ENCODE measurements at regions not wholly inside any gene's neighbourhood (a gene's known extent, or its start where the extent isn't known, plus 50 kb on each side); places are given as distances from the start of the nearest gene placed in this dataset.

DNA sequence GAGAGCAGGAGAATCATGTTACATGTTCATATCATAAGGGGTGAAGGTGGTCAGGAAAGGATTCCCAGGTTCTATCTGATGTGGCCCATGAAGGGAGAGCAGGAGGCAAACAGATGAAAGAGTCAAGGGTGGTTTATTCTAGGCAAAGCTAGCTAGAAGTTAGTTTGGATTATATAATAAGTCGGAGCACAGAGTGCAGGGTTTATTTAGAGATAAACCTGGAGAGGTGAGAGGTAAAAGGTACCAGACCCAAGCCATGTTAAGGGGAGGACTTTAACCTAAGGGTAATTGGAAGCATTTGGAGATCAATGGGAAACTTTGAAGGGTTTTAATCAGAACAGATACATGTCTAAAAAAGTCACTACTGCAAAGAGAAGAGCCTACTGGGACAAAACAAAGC is 69.2 kb upstream of the LRATD1 start:
- no peak overlapping the region for H3K27ac Mint-ChIP-seq
- H3K36me3 Mint-ChIP-seq (ENCODE audit: low read depth), result no peaks in the 10 kb centered on the region
- DNase-seq, result no peak
- H3K4me3 Mint-ChIP-seq, result no peak overlapping the region
- ATAC-seq, result no peak
- no peaks in the 10 kb centered on the region for H3K9me3 Mint-ChIP-seq (ENCODE audit: insufficient read depth)
- H3K27me3 Mint-ChIP-seq (ENCODE audit: low read depth), result no peaks in the 10 kb centered on the region
- CTCF ChIA-PET, result interaction anchor here (1.1 kb wide), 1 partner anchor 14 kb away, joined by 3 read pairs; no protein-coding TSS in a partner anchor
- POLR2A ChIA-PET, result no interaction called here
- no peaks in the 10 kb centered on the region for H3K4me1 Mint-ChIP-seq (ENCODE audit: low read depth)

DNA sequence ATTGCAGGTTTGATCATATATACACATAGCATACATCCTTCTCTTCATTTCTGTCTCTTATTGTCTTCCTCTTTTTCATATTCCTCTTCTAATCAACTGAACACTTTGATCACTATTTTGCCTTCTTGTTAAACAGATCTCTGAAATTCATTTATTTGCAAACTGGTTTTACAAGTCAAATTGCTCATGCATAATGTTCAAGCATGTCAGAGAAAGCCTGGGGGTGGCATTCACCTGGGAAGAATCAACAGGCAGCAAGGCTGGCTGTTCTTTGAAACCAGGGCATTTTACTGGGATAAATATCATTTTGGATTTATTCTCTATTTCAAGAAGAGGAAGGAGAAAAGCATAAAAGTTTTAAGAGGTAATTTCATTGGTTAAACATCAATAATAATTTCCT is 66.9 kb upstream of the LRATD1 start:
- no peak for ATAC-seq
- CTCF ChIA-PET, result no interaction called here
- H3K36me3 Mint-ChIP-seq (ENCODE audit: low read depth), result no peaks in the 10 kb centered on the region

DNA sequence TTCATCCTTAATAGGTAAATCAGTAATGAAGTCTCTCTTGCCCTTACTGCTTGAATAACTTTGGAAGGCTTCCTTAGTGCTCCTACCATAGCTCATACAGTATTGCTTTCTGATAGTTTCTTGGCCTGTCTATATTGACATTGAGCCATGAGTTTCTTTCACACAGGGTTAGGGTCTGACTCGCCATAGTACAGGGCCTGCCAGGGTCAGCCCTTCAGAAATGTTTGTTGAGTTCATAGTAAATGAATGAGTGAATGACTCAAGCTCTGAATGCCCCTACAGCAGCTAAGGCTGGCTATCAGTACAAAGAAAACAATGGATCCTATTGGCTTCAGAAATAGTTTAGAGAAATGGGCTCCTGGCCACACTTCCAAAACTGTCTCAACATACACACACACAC is 65.0 kb upstream of the LRATD1 start:
- Mint-ChIP-seq H3K4me1 (ENCODE audit: low read depth) (no peaks in the 10 kb centered on the region), H3K36me3 (ENCODE audit: low read depth) (no peaks in the 10 kb centered on the region), H3K4me3 (no peak overlapping the region), H3K27me3 (ENCODE audit: low read depth) (no peaks in the 10 kb centered on the region), H3K9me3 (ENCODE audit: insufficient read depth) (no peaks in the 10 kb centered on the region), H3K27ac (no peak overlapping the region)
- ATAC-seq (no peak), DNase-seq (no peak)
- ChIA-PET CTCF (no interaction called here), POLR2A (no interaction called here)

More for the DNA sequence above, 66.9 kb upstream of the LRATD1 start:
- DNase-seq, result no peak
- no peak overlapping the region for H3K4me3 Mint-ChIP-seq
- no peaks in the 10 kb centered on the region for H3K27me3 Mint-ChIP-seq (ENCODE audit: low read depth)
- H3K9me3 Mint-ChIP-seq (ENCODE audit: insufficient read depth), result no peaks in the 10 kb centered on the region
- POLR2A ChIA-PET, result no interaction called here
- H3K27ac Mint-ChIP-seq, result no peak overlapping the region
- no peaks in the 10 kb centered on the region for H3K4me1 Mint-ChIP-seq (ENCODE audit: low read depth)

DNA sequence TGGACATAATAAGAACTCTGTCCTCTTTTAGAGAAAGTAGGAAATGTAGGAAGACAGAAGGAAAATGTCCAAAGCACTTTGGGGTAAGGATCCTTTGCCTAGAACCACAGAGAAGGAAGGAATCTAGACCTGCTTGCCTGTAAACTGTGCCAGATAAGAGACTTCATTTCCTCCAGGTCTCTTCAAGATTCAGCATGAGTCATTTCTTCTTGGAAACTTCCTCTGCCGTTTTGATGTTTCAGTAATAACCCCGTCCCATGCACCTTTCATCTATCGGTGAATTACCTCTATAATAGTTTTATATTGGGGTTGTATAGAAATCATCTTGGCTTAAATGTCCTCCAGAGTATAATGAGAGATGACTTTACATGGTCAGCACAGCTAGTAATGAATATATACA is 63.2 kb upstream of the LRATD1 start:
- no peak for ATAC-seq
- H3K27me3 Mint-ChIP-seq (ENCODE audit: low read depth), result no peaks in the 10 kb centered on the region

DNA sequence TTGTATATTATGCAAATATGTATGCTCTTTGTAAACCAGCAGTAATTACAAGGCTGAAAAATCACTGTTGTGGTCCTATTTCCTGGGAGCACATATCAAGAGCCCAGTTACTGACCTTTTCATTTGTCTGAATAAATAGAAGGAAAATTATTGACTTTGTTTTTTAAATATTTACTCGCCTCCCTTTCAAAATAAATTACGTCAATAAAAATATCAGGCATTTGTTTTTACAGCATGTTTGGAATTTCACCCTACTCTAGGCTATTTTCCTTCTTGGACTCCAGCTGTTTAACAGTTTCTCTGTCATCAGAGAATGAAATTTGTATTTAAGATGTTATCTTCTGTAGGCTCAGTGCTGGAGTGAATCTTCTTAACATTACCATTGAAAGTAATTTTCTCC is 59.9 kb upstream of the LRATD1 start:
- Mint-ChIP-seq H3K36me3 (ENCODE audit: low read depth) (no peaks in the 10 kb centered on the region), H3K27ac (no peak overlapping the region), H3K27me3 (ENCODE audit: low read depth) (no peaks in the 10 kb centered on the region), H3K4me3 (no peak overlapping the region), H3K4me1 (ENCODE audit: low read depth) (no peaks in the 10 kb centered on the region), H3K9me3 (ENCODE audit: insufficient read depth) (no peaks in the 10 kb centered on the region)
- ChIA-PET CTCF (no interaction called here), POLR2A (no interaction called here)
- no peak for DNase-seq
- ATAC-seq, result no peak

More for the DNA sequence above, 63.2 kb upstream of the LRATD1 start:
- no peak for DNase-seq
- H3K27ac Mint-ChIP-seq, result no peak overlapping the region
- H3K9me3 Mint-ChIP-seq (ENCODE audit: insufficient read depth), result no peaks in the 10 kb centered on the region
- no peaks in the 10 kb centered on the region for H3K36me3 Mint-ChIP-seq (ENCODE audit: low read depth)
- CTCF ChIA-PET, result no interaction called here
- POLR2A ChIA-PET, result no interaction called here
- no peaks in the 10 kb centered on the region for H3K4me1 Mint-ChIP-seq (ENCODE audit: low read depth)
- no peak overlapping the region for H3K4me3 Mint-ChIP-seq

DNA sequence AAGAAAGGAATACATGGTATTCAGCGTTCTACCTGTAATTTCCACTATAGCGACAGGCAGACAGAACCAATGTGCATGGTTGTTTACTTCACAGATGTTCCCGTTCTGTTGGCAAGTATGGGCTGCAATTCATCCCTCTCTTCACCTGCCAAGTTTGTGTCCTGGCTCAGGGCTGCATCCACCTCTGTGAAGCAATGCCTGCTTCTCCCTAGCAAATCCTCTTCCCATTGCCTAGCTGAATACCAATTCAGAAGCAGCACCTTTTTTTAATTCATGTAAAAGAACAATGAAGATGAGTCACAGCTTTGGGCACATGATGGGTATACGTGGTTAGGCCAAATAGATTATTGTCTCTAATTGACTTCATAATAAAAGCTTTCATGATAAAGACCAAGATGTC is 54.7 kb upstream of the LRATD1 start:
- no peaks in the 10 kb centered on the region for H3K4me1 Mint-ChIP-seq (ENCODE audit: low read depth)
- CTCF ChIA-PET, result no interaction called here
- H3K36me3 Mint-ChIP-seq (ENCODE audit: low read depth), result no peaks in the 10 kb centered on the region
- POLR2A ChIA-PET, result no interaction called here
- H3K27me3 Mint-ChIP-seq (ENCODE audit: low read depth), result no peaks in the 10 kb centered on the region
- no peaks in the 10 kb centered on the region for H3K9me3 Mint-ChIP-seq (ENCODE audit: insufficient read depth)
- H3K27ac Mint-ChIP-seq, result no peak overlapping the region
- ATAC-seq (no peak), DNase-seq (no peak)
- H3K4me3 Mint-ChIP-seq, result no peak overlapping the region

Measured in activated CD8-positive, alpha-beta T cell treated with anti-CD3 and anti-CD28 coated beads, Interleukin-2, amount 10 ng/mL, durations not matched to agents 7 days and 5 days (primary cell).